CD4-positive, alpha-beta T cell treated with Interleukin-17A for 1 hour (primary cell): ENCODE measurements at regions not wholly inside any gene's neighbourhood (a gene's known extent, or its start where the extent isn't known, plus 50 kb on each side); places are given as distances from the start of the nearest gene placed in this dataset.
"Not testable (repeated sequence)": the region's sequence is repeated elsewhere in the genome, so short reads cannot be mapped to it uniquely, and the experiment has no call there.

Experiments used
- DNase-seq: peaks from one replicate; pipeline ENCODE4 v3.0.0-alpha.2; 2020

DNA sequence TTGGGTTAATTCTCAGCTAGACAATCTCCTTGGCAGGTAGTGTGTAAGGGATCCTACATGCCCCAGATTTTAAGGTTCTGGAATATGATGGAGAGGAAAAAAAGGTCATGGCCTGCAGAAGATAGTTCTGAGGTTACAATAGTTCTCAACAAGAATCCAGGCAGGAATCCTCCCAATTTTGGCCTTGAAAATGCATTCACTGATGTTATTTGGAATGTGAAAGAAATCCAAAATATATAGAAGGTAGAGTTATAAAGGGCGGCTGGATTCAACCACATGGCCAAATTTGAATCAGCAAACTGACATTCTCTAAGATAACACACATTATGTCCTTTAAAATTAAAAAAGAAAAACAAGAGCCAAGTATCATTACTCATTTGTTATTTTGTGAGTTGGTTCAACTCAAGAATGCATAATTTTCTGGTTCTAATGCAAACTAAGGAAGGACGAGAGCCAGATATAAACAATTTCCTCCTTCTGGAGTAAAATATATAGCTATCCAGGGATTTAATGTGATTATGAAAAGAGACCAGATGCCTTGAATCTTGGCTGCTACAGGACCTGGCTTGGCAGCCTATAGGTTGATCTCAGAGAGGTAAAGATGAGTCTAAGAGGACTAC lies 177.0 kb upstream of the G2E3 start:
- no peak for DNase-seq

DNA sequence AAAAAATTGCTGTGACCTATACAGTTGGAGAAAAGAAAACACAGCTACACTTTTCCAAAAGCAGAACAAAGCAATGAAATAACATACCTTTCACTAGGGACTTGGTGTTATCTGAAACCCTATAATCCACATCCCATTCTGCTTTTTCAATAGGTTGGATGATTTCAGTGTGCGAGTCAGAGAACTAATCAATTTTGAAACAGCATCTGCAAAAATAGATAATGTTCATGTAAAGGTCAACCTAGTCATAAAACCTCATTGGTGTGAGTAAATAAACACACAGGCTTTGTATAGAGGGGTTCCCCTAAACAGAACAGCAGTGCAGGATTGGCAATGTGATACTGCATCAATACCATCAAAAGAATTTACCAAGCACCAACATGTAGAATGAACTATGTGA lies 173.0 kb upstream of the G2E3 start:
- no peak for DNase-seq

GRCh38 chr14:30387871-30388270 lies 171.1 kb upstream of the G2E3 start:
- DNase-seq: no peak

DNA sequence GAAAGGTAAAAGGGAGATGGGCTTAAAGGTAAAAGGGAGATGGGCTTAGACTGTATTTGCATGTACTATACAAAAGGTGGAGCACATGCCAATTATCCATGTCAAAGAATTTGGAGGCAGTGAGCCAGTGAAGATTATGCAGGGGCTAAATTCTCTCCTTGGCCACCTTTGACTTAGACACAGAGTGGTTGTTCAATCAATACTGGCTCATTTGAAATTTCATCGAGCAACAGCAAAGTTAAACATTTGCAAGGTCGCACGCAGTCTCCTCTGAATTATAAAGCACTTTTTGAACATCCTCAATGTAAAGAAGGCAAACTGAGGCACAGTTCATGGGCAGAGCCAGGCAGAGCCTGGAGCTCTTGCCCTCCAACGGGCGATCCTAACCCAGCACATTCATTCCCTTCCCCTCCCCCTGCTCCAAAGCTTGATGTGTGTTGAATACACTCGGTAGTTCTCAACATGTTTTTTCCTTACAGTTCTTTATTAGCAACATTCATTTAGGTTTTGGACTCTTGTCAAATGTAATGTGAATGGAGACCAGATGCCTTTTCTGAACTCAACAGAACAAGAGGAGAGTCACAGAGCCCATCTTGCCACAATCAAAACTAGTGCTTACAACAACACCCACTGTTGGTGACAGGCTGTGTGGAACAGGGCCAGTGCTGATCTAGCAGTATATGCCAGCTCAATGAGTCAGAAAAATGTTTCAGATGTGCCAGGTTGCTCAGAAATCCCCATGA lies 169.7 kb upstream of the G2E3 start:
- no peak for DNase-seq

DNA sequence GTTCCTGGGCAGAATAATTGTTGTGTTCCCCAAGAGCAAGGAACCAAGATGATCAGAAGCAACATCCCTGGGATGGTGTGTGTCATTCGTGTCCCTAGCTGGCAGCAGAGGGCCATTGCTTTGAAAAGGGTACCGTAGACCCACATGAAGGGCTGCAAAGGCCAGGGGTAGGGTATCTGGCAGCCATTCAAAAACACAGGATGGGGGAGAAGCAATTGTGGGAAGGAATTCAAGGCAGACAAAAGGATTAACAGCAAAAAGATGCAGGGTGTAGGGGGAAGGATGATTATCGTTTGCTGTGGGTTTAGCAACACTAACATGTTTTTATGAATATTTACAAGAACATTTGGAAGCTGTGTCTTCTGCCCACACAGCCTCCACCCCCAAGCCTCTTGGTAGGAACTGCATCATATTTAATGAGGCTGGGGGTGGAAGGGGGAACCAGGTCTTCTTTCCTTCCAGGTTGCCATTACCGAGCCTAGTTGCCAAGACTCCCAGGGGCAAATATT lies 169.0 kb upstream of the G2E3 start:
- DNase-seq: no peak

GRCh38 chr14:30395065-30395464 lies 163.9 kb upstream of the G2E3 start:
- no peak for DNase-seq

DNA sequence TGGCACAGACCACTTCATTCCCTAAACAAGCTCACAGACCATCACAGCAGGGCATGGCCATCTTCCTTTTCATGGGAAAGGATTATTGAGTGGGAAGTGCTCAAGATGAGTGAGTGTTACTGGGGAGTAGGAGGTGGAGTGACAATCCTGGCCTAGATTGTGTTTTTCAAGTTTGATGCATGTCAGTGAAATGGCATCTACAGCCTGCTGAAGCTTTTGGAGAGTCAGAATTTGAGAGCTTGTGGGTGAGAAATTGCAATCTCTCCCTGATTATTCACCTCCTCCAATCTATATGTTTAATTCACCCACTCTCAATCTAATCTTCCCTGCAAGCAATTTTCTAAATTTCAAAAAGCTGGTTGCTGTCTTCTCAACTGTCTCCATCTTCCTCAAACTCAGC lies 156.1 kb upstream of the G2E3 start:
- DNase-seq: no peak

- DNase-seq: no peak
Observed at GRCh38 chr14:30403791-30404190, 155.2 kb upstream of the G2E3 start.

- DNase-seq: not testable (repeated sequence)
Observed at GRCh38 chr14:30409508-30410015, 149.4 kb upstream of the G2E3 start.

- DNase-seq: no peak
Observed at GRCh38 chr14:30410986-30411385, 148.0 kb upstream of the G2E3 start.

GRCh38 chr14:30413184-30413583 lies 145.8 kb upstream of the G2E3 start:
- not testable (repeated sequence) for DNase-seq

DNA sequence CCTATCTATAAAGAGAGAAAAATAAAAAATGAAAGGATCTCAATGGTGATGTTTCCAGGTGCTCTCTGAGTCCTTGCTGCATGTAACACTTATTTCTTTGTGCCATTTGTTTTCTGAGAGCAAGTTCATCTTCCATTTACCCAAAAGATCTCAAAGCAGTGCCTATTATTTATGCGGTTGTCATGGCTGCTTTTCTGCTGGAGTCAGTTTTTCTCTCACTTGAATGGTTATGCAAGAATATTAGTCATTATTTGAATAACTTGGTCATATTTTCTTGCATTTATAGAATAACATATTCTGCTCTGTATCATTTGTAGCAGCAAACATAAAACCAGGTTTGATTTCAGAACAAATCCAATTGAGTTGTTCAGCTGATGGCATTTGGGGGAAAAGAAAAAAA lies 141.8 kb upstream of the G2E3 start:
- DNase-seq: no peak

- no peak for DNase-seq
Observed at GRCh38 chr14:30417999-30418398, 141.0 kb upstream of the G2E3 start.

GRCh38 chr14:30419037-30419436 lies 139.9 kb upstream of the G2E3 start:
- DNase-seq: no peak

DNA sequence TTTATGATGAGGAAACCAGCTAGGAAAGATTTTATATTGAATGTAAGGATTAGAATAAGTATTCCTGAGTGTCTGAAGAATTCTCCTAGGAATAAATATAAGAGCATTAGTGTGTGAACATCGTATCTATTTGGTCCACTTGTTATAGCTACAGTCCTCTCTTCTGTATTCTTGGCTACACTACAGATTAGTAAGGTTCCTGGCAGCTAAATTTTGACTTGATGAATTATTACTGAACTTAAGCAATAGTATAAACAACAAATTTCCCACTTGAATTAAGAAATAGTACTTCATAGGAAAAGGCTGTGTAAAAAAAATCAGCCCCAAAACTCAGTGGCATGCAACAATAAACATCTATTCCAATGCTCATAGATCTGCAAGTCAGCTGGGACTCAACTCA lies 138.4 kb upstream of the G2E3 start:
- DNase-seq: no peak

- no peak for DNase-seq
Observed at GRCh38 chr14:30426463-30426862, 132.5 kb upstream of the G2E3 start.

DNA sequence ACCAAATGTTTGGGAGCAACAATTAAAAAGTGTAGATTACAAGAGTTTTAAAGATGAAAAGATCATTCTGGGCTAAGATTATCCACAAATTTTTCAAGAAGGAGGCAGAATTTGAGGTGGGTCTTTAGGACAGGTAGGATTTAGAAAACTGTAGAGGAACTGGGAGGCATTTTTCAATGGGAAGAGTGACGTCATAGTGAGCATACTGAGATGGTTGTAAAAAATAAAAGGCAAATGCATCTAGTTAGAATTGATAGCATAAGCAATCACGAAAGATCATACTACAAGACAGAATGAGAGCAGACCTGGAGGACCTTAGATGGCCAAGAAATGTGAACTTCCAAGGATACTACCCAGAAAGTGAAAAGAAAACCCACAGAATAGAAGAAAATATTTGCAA lies 131.6 kb upstream of the G2E3 start:
- DNase-seq: no peak

- DNase-seq: no peak
Observed at GRCh38 chr14:30427846-30428245, 131.1 kb upstream of the G2E3 start.

GRCh38 chr14:30431552-30431951 lies 127.4 kb upstream of the G2E3 start:
- no peak for DNase-seq

DNA sequence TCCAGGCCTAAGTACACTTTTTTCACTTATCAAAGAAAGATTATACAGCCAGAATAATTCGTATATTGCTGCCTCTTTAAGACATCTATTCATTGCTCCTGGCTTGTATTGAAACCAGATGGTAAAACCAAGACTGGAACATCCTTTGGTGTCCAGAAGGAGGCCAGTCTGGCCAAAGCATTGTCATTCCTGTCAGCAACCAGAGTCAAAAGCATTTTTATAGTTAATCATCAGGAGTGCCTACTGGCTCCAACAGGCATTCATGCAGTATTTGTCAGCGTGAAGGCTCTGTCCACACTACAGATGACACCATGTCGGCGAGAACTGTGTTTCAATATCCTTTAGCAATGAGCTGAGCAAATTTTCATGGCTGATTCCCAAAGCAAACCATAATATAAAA lies 118.0 kb upstream of the G2E3 start:
- DNase-seq: no peak

GRCh38 chr14:30443368-30444007 lies 115.5 kb upstream of the G2E3 start:
- no peak for DNase-seq

GRCh38 chr14:30444451-30444850 lies 114.5 kb upstream of the G2E3 start:
- DNase-seq: no peak

DNA sequence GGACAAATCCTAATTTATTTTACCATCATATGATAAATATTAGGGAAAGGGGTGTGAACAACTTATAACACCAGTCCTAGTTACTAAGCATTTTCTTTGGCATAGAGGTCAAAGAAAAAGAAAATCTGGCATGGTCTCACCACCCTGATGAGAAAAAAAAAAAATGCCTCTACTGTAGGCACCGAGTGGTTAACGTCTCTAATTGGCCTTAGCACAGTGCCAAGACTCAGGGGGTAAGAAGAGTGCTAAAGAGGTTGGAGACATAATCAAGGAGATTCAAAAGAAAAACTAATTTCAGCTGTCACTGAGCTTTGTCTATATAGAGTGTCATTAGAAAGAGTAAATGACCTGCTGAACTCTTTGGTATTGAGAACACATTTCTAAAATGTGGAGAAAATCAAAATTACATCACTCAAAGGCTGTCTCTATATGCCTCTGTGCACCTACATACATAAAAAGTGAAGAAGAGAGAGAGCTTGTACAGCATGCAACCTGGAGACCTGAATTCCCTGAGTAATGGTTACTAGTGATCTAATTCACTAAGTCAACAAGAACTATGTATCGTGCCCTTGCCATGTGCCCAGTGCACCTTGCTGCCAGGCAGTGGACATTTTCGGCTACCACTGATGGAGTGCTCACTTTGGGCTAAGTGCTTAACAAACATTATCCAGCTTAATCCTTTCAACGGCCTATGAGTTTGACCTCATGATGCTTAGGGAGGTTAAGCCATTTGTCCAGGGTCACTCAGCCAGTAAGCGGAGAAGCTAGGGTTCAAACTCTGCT lies 113.8 kb upstream of the G2E3 start:
- DNase-seq: no peak
